NCI-H128 (cell line): ENCODE measurements at regions not wholly inside any gene's neighbourhood (a gene's known extent, or its start where the extent isn't known, plus 50 kb on each side); places are given as distances from the start of the nearest gene placed in this dataset.

ENCODE experiments used
- DNase-seq: peaks from one replicate; lab custom pipeline; 2025; ENCODE audit not compliant: unreplicated experiment; lab: John Stamatoyannopoulos, UW

- no peak for DNase-seq
These were observed 112.8 kb upstream of the PSMD7 start for GRCh38 chr16:74183601-74184360.

GRCh38 chr16:74169687-74170376 lies 126.8 kb upstream of the PSMD7 start:
- no peak for DNase-seq

GRCh38 chr16:74169066-74169465 lies 127.5 kb upstream of the PSMD7 start:
- DNase-seq = no peak

- no peak for DNase-seq
These were observed 128.2 kb upstream of the PSMD7 start for GRCh38 chr16:74168445-74168844.

GRCh38 chr16:74166456-74166855 lies 130.2 kb upstream of the PSMD7 start:
- no peak for DNase-seq

- DNase-seq = no peak
These were observed 131.0 kb upstream of the PSMD7 start for GRCh38 chr16:74165566-74166080.

- DNase-seq = no peak
These were observed 135.9 kb upstream of the PSMD7 start for GRCh38 chr16:74160759-74161158.

GRCh38 chr16:74153773-74154172 lies 142.8 kb upstream of the PSMD7 start:
- no peak for DNase-seq

DNA sequence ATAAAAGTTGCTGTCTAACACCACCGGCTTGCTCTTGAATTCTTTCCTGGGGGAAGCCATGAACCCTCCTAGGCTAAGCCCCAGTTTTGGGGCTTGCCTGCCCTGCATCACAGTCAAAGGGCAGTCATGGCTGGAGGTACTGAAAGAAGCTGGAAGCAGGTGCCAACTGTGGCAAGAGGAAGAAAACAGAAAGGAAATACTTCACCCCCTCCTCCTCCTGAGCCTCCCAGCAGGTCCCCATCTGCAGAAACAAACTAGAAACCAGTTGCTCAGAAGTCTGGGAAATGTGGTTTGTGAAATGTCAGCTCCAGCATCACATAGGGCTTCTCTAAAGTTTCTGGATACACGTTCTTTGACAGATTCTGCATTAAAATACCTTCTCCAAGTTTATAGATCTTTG lies 150.0 kb upstream of the PSMD7 start:
- no peak for DNase-seq

DNA sequence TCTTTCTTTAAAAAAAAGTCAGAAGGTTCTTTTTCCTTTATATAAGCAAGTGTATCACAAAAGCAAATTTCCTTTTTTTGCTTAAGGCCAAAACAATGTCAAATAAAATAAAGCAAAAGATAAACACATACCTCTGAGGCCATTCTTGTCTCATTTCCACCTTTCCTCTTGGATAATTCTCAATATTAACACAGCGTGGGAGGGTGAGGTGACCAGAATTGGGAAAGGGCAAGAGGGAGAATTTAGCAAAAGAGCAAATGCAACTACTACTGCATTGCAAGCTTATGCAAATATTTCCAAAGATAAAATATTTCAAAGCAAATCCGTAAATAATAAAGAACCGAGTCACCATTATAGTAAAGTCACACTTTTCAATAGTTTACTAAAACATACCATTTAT lies 153.4 kb upstream of the PSMD7 start:
- no peak for DNase-seq

- DNase-seq = no peak
These were observed 155.6 kb upstream of the PSMD7 start for GRCh38 chr16:74141015-74141414.

DNA sequence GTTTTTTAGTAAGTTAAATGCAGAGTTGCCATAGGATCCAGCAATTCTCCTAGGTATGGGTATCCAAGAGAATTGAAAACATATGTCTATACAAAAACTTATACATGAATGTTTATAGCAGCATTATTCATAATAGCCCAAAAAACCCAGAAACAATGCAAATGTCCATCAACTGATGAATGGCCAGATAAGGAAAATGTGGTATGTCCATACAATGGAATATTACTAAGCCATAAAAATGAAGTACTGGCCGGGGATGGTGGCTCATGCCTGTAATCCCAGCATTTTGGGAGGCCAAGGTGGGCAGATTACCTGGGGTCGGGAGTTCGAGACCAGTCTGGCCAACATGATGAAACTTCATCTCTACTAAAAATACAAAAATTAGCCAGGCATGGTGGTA lies 156.1 kb upstream of the PSMD7 start:
- DNase-seq = no peak

DNA sequence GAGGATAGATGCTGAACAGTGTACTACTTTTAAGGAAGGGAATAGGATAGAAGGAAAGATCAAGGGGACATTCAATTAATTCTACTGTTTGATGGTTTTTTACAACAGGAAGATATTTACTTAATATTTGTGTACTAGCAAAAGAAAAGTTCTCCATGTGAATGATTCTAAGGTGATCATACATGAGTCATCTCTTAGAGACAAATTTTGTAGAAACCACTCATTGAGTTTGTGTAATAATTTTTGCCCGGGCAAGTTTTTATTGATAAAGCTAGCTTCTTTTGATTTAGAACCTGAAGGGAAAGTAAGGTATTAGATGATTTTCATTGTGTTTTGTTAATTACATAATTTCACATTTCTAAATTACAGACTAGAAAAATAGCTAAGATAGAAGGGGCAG lies 172.8 kb upstream of the PSMD7 start:
- DNase-seq = no peak

DNA sequence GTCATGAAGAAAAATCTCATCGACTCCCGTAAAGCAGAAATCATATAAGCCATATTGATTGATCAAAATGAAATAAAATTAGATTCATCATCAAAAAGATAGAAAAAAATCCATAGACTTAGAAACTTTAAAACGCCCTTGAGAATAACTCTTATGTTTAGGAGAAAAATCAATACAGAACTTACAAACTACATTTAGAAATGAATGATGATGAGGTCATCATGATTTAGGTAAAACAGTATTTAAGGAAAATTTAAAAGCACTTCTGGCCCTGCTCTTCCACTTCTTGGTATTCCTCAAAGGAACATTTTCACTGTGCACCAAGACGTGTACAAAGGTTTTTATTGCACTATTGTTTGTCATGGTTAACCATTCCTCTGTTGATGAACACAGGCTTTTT lies 173.4 kb upstream of the PSMD7 start:
- no peak for DNase-seq

- DNase-seq = no peak
These were observed 178.8 kb upstream of the PSMD7 start for GRCh38 chr16:74117798-74118197.

- DNase-seq = no peak
These were observed 183.1 kb upstream of the PSMD7 start for GRCh38 chr16:74113545-74113944.

- no peak for DNase-seq
These were observed 185.1 kb upstream of the PSMD7 start for GRCh38 chr16:74111456-74111982.

GRCh38 chr16:74107795-74108610 lies 188.6 kb upstream of the PSMD7 start:
- DNase-seq = no peak

GRCh38 chr16:74104022-74104421 lies 192.6 kb upstream of the PSMD7 start:
- DNase-seq = no peak

DNA sequence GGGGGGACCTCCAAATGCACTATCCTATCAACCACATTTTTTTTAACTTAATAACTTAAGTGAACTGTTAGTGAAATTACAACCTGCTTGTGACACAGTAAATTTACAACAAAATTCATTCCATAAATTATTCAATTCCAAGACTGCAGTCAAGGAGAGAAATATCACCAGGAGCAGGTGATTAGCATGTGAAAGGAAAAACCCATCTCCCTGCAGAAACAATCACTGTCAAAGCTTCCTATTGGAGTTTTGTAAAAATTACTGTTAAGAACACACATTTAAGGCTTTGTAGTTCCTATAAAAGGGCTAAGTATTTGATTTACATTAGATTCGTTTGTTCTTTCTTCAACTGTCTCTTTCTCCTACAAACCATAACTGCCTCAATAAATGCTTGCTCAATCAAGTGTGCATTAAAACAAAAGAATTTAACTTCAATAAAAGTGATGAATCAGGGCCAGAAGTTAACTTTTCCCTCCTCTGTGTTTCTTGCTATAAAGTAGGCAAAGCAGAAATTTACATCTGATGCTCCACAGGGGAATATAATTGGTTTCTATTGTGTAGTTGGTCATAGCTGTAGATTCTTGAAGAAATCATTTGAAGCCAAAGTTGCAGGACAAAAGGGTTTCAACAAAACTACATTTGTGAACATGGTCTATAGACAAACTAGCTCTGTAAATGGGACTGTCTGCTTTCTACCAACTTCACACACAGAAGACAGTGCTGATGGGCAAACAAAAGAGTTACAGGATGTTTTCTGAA lies 195.1 kb upstream of the PSMD7 start:
- DNase-seq = no peak
